Neural cell (in vitro differentiated cells): ENCODE measurements at regions not wholly inside any gene's neighbourhood (a gene's known extent, or its start where the extent isn't known, plus 50 kb on each side); places are given as distances from the start of the nearest gene placed in this dataset.

ENCODE experiments used
- H2AFZ ChIP-seq: fragments of 200-600, 300-800 bp; sonication (generic), shearing (Covaris generic); 2 replicates; pipeline ENCODE4 v1.6.0; 2014; ENCODE audit warnings: low read depth, mild to moderate bottlenecking, antibody characterized with exemption, low read length, moderate library complexity
- H3F3A ChIP-seq: fragments of 200-600 bp; shearing (Covaris generic); 2 replicates; pipeline ENCODE4 v1.6.1; 2016; ENCODE audit warnings: mild to moderate bottlenecking, moderate library complexity, mixed read lengths, antibody characterized with exemption, low read length; ENCODE audit not compliant: insufficient read depth, poor library complexity, severe bottlenecking
- H3K27ac ChIP-seq: fragments of 200-600, 300-800 bp; sonication (generic), shearing (Covaris generic); 2 replicates; pipeline ENCODE4 v1.5.1; 2014; ENCODE audit warnings: mild to moderate bottlenecking, low read length, moderate library complexity
- H3K27me3 ChIP-seq: fragments of 300-800, 200-600 bp; sonication (generic), shearing (Covaris generic); 2 replicates; pipeline ENCODE4 v1.6.0; 2014; ENCODE audit warnings: mild to moderate bottlenecking, low read depth, low read length, moderate library complexity; ENCODE audit not compliant: insufficient read depth
- H3K36me3 ChIP-seq: fragments of 300-800, 200-600 bp; sonication (generic), shearing (Covaris generic); 2 replicates; pipeline ENCODE4 v1.5.1; 2014; ENCODE audit warnings: mild to moderate bottlenecking, antibody characterized with exemption, low read length, moderate library complexity; ENCODE audit not compliant: insufficient read depth
- H3K4me2 ChIP-seq: fragments of 300-800, 200-600 bp; sonication (generic), shearing (Covaris generic); 2 replicates; pipeline ENCODE4 v1.6.0; 2014; ENCODE audit warnings: mild to moderate bottlenecking, low read length
- H3K4me3 ChIP-seq: fragments of 300-800, 200-600 bp; sonication (generic), shearing (Covaris generic); 2 replicates; pipeline ENCODE4 v1.5.1; 2014; ENCODE audit warnings: mild to moderate bottlenecking, low read length, moderate library complexity
- H3K79me2 ChIP-seq: fragments of 200-600 bp; shearing (Covaris generic); replicated peaks from 2 replicates; pipeline ENCODE4 v1.6.0; 2014; ENCODE audit warnings: mild to moderate bottlenecking, low read length, moderate library complexity; ENCODE audit not compliant: insufficient read depth
- H3K9ac ChIP-seq: fragments of 300-800, 200-600 bp; sonication (generic), shearing (Covaris generic); 2 replicates; pipeline ENCODE4 v1.6.1; 2016; ENCODE audit warnings: mild to moderate bottlenecking, low read length, mixed read lengths
- H3K9me2 ChIP-seq: fragments of 200-600 bp; shearing (Covaris generic); 2 replicates; pipeline ENCODE4 v1.6.1; 2016; ENCODE audit warnings: mild to moderate bottlenecking, low read length, mixed read lengths; ENCODE audit not compliant: insufficient read depth
- H3K9me3 ChIP-seq: fragments of 200-600, 300-800 bp; sonication (generic), shearing (Covaris generic); 2 replicates; pipeline ENCODE4 v1.6.1; 2016; ENCODE audit warnings: mild to moderate bottlenecking, mixed run types, low read length, moderate library complexity, mixed read lengths
- H4K20me1 ChIP-seq: fragments of 200-600 bp; shearing (Covaris generic); 2 replicates; pipeline ENCODE4 v1.6.1; 2016; ENCODE audit warnings: mild to moderate bottlenecking, mixed run types; ENCODE audit not compliant: insufficient read depth
- CTCF ChIP-seq: fragments of 450-650 bp; IDR thresholded peaks from 2 replicates; pipeline ENCODE4 v1.5.1; 2014; ENCODE audit warnings: antibody characterized with exemption, mild to moderate bottlenecking, moderate library complexity; ENCODE audit not compliant: poor library complexity, severe bottlenecking
- EP300 ChIP-seq: fragments of 450-650 bp; conservative IDR thresholded peaks from 2 replicates; pipeline ENCODE4 v1.6.1; 2014; ENCODE audit warnings: antibody characterized with exemption, mild to moderate bottlenecking, moderate library complexity; ENCODE audit not compliant: poor library complexity, severe bottlenecking
- EZH2 ChIP-seq: fragments of 200-600, 300-800 bp; shearing (Covaris generic), sonication (generic); IDR thresholded peaks from 2 replicates; pipeline ENCODE4 v1.6.1; 2014; ENCODE audit warnings: antibody characterized with exemption, low read length, borderline replicate concordance, mild to moderate bottlenecking; ENCODE audit not compliant: insufficient read depth, poor library complexity, severe bottlenecking
- MXI1 ChIP-seq: fragments of 450-650 bp; conservative IDR thresholded peaks from 2 replicates; pipeline ENCODE4 v1.6.1; 2014; ENCODE audit warnings: antibody characterized with exemption, mild to moderate bottlenecking; ENCODE audit not compliant: poor library complexity, severe bottlenecking
- POLR2AphosphoS5 ChIP-seq: IDR thresholded peaks from 2 replicates; pipeline ENCODE4 v1.6.1; 2012
- RAD21 ChIP-seq: fragments of 450-650 bp; conservative IDR thresholded peaks from 2 replicates; pipeline ENCODE4 v1.6.1; 2014; ENCODE audit warnings: antibody characterized with exemption, mild to moderate bottlenecking, moderate library complexity
- REST ChIP-seq: IDR thresholded peaks from 2 replicates; pipeline ENCODE4 v1.6.1; 2012; ENCODE audit warnings: borderline replicate concordance
- SMC3 ChIP-seq: fragments of 450-650 bp; conservative IDR thresholded peaks from 2 replicates; pipeline ENCODE4 v1.6.1; 2014; ENCODE audit warnings: antibody characterized with exemption, mild to moderate bottlenecking, moderate library complexity; ENCODE audit not compliant: poor library complexity
- TAF1 ChIP-seq: IDR thresholded peaks from 2 replicates; pipeline ENCODE4 v1.6.1; 2012; ENCODE audit warnings: low read depth

- H3K9me3 ChIP-seq, result no peaks in the 10 kb centered on the region
- no peak overlapping the region for H2AFZ ChIP-seq
- no peak overlapping the region for H3K4me3 ChIP-seq
- no peak overlapping the region for H3K4me2 ChIP-seq
- H3K9me2 ChIP-seq, result no peaks in the 10 kb centered on the region
- no peaks in the 10 kb centered on the region for H3K36me3 ChIP-seq
- TF ChIP-seq EP300, result no peak
- TF ChIP-seq MXI1, result no peak
- TF ChIP-seq POLR2AphosphoS5, result no peak
- TF ChIP-seq REST, result no peak
- no peak for TF ChIP-seq RAD21
- TF ChIP-seq TAF1, result no peak
- no peak overlapping the region for H3K9ac ChIP-seq
- no peak overlapping the region for H3K27ac ChIP-seq
- no peaks in the 10 kb centered on the region for H4K20me1 ChIP-seq
- no peaks in the 10 kb centered on the region for H3K27me3 ChIP-seq
- no peaks in the 10 kb centered on the region for H3K79me2 ChIP-seq
- no peaks in the 10 kb centered on the region for H3F3A ChIP-seq
These were observed 73.4 kb upstream of the FRMD1 start for GRCh38 chr6:168152306-168152963.

- H3K9me3 ChIP-seq, result no peaks in the 10 kb centered on the region
- no peak overlapping the region for H3K4me2 ChIP-seq
- no peaks in the 10 kb centered on the region for H3F3A ChIP-seq
- peak; percentile 66 for TF ChIP-seq SMC3
- peak; percentile 57 for TF ChIP-seq CTCF
- TF ChIP-seq RAD21, result peak; percentile 68
- TF ChIP-seq EP300, result no peak
- no peaks in the 10 kb centered on the region for H3K36me3 ChIP-seq
- no peak overlapping the region for H3K4me3 ChIP-seq
- no peak overlapping the region for H2AFZ ChIP-seq
- no peaks in the 10 kb centered on the region for H4K20me1 ChIP-seq
- H3K27me3 ChIP-seq, result no peaks in the 10 kb centered on the region
- H3K79me2 ChIP-seq, result no peaks in the 10 kb centered on the region
- H3K27ac ChIP-seq, result no peak overlapping the region
- H3K9ac ChIP-seq, result no peak overlapping the region
- no peaks in the 10 kb centered on the region for H3K9me2 ChIP-seq
These were observed 71.7 kb upstream of the FRMD1 start for GRCh38 chr6:168150551-168151320.

GRCh38 chr6:168149015-168149414 is 70.0 kb upstream of the FRMD1 start:
- Histone ChIP-seq H3K9ac (no peak overlapping the region), H3K4me3 (no peak overlapping the region), H3K4me2 (no peak overlapping the region), H3K27me3 (no peaks in the 10 kb centered on the region), H3K36me3 (no peaks in the 10 kb centered on the region), H3K79me2 (no peaks in the 10 kb centered on the region), H4K20me1 (no peaks in the 10 kb centered on the region), H3K27ac (no peak overlapping the region), H2AFZ (no peak overlapping the region), H3K9me3 (no peaks in the 10 kb centered on the region), H3F3A (no peaks in the 10 kb centered on the region), H3K9me2 (no peaks in the 10 kb centered on the region)
- TF ChIP-seq EP300 (no peak), RAD21 (no peak), REST (no peak), CTCF (no peak), MXI1 (no peak), EZH2 (no peak), POLR2AphosphoS5 (no peak), TAF1 (no peak)
